ENCODE measurements at regions not wholly inside any gene's neighbourhood (a gene's known extent, or its start where the extent isn't known, plus 50 kb on each side); places are given as distances from the start of the nearest gene placed in this dataset.

GRCh38 chr18:29301048-29301447 lies 1124.1 kb upstream of the CDH2 start:
- dilution Hi-C loops (cut with MboI; ENCODE audit: extremely low pct_ligation_motif_present, low sequenced_read_pairs) = no loop called here
- H4K20me1 ChIP-seq (ENCODE audit: control insufficient read depth, extremely low read depth, insufficient read depth, low read length) = no peaks in the 10 kb centered on the region
- H3K9me1 ChIP-seq (ENCODE audit: control insufficient read depth, extremely low read depth, insufficient read depth, low read length) = no peaks in the 10 kb centered on the region
- H2AFZ ChIP-seq (ENCODE audit: control insufficient read depth, low read length) = no peak overlapping the region
- no peak for DNase-seq (ENCODE audit: low read depth, low spot score)
- H3K36me3 ChIP-seq (ENCODE audit: control insufficient read depth in 2 of 2, extremely low read depth in 1 of 2, insufficient read depth in 2 of 2, low read length in 2 of 2) = no peaks in the 10 kb centered on the region
- H3K27ac ChIP-seq (ENCODE audit: control insufficient read depth, insufficient read depth, low read length) = no peak overlapping the region
- no peak overlapping the region for H3K9ac ChIP-seq (ENCODE audit: control insufficient read depth, extremely low read depth, insufficient read depth, low read length)
- no peaks in the 10 kb centered on the region for H3K9me3 ChIP-seq (ENCODE audit: control insufficient read depth, low read depth, low read length)
- FAIRE-seq = no peak
- no peak overlapping the region for H3K4me3 ChIP-seq (ENCODE audit: control insufficient read depth in 2 of 3, extremely low read depth in 1 of 3, insufficient read depth in 2 of 3, low read depth in 1 of 3, low read length in 3 of 3)
- no peaks in the 10 kb centered on the region for H3K79me2 ChIP-seq (ENCODE audit: control insufficient read depth, insufficient read depth, low read length)
- TF ChIP-seq EZH2 (IDR thresholded peaks at IDR 0.05; ENCODE audit: low read length) (no peak), CTCF (optimal IDR thresholded peaks at IDR 0.05 in 1 of 3, IDR thresholded peaks at IDR 0.05 in 1 of 3, conservative IDR thresholded peaks at IDR 0.05 in 1 of 3; ENCODE audit: extremely low read depth in 1 of 3, insufficient read depth in 2 of 3, low read length in 3 of 3) (no peak)
- H3K27me3 ChIP-seq (ENCODE audit: control insufficient read depth, extremely low read depth, insufficient read depth, low read length) = no peaks in the 10 kb centered on the region
- no peak overlapping the region for H3K4me2 ChIP-seq (ENCODE audit: control insufficient read depth, extremely low read depth, insufficient read depth, low read depth, low read length)
- H3K4me1 ChIP-seq (ENCODE audit: control insufficient read depth, extremely low read depth, insufficient read depth, low read length) = no peaks in the 10 kb centered on the region

GRCh38 chr18:29285471-29285870 lies 1108.5 kb upstream of the CDH2 start:
- Histone ChIP-seq H3K9ac (ENCODE audit: control insufficient read depth, extremely low read depth, insufficient read depth, low read length) (no peak overlapping the region), H3K27me3 (ENCODE audit: control insufficient read depth, extremely low read depth, insufficient read depth, low read length) (no peaks in the 10 kb centered on the region)
- TF ChIP-seq CTCF (optimal IDR thresholded peaks at IDR 0.05 in 1 of 3, IDR thresholded peaks at IDR 0.05 in 1 of 3, conservative IDR thresholded peaks at IDR 0.05 in 1 of 3; ENCODE audit: extremely low read depth in 1 of 3, insufficient read depth in 2 of 3, low read length in 3 of 3) (no peak), EZH2 (IDR thresholded peaks at IDR 0.05; ENCODE audit: low read length) (no peak)

More at GRCh38 chr18:29285471-29285870, 1108.5 kb upstream of the CDH2 start:
- Histone ChIP-seq H3K4me1 (ENCODE audit: control insufficient read depth, extremely low read depth, insufficient read depth, low read length) (no peaks in the 10 kb centered on the region), H3K27ac (ENCODE audit: control insufficient read depth, insufficient read depth, low read length) (no peak overlapping the region), H3K36me3 (ENCODE audit: control insufficient read depth in 2 of 2, extremely low read depth in 1 of 2, insufficient read depth in 2 of 2, low read length in 2 of 2) (no peaks in the 10 kb centered on the region), H3K9me3 (ENCODE audit: control insufficient read depth, low read depth, low read length) (no peaks in the 10 kb centered on the region), H3K4me3 (ENCODE audit: control insufficient read depth in 2 of 3, extremely low read depth in 1 of 3, insufficient read depth in 2 of 3, low read depth in 1 of 3, low read length in 3 of 3) (no peak overlapping the region), H3K79me2 (ENCODE audit: control insufficient read depth, insufficient read depth, low read length) (no peaks in the 10 kb centered on the region), H2AFZ (ENCODE audit: control insufficient read depth, low read length) (no peak overlapping the region), H3K9me1 (ENCODE audit: control insufficient read depth, extremely low read depth, insufficient read depth, low read length) (no peaks in the 10 kb centered on the region), H3K4me2 (ENCODE audit: control insufficient read depth, extremely low read depth, insufficient read depth, low read depth, low read length) (no peak overlapping the region), H4K20me1 (ENCODE audit: control insufficient read depth, extremely low read depth, insufficient read depth, low read length) (no peaks in the 10 kb centered on the region)
- no peak for DNase-seq (ENCODE audit: low read depth, low spot score)
- dilution Hi-C loops (cut with MboI; ENCODE audit: extremely low pct_ligation_motif_present, low sequenced_read_pairs) = no loop called here
- FAIRE-seq = no peak

Data from keratinocyte (primary cell).